HepG2 (cell line): ENCODE measurements at regions not wholly inside any gene's neighbourhood (a gene's known extent, or its start where the extent isn't known, plus 50 kb on each side); places are given as distances from the start of the nearest gene placed in this dataset.

Experiments used
- ATAC-seq: fragments of 200-7000 bp; cut with Tn5 transposase; 3 replicates; pipeline ENCODE4 v1.9.1; 2020; ENCODE audit warnings: mild to moderate bottlenecking, moderate library complexity
- BruUV-seq: library from RNA; stranded (reverse); fragments of 400-500 nt; replicated peaks from 2 replicates; lab custom pipeline; 2021; lab: Mats Ljungman, UMichigan
- CTCF ChIA-PET: fragments of 300-600 bp; formaldehyde crosslinking; extraction: SDS; loops from one replicate; lab custom pipeline; 2021; ENCODE audit warnings: low total read pairs, inconsistent platforms, low intra/inter-chr PET ratio; lab: Yijun Ruan, JAX
- POLR2A ChIA-PET: fragments of 350-600 bp; sonication (Branson Sonifier 250); formaldehyde crosslinking; loops from one replicate; lab custom pipeline; 2020; ENCODE audit warnings: antibody characterized with exemption, inconsistent platforms; lab: Yijun Ruan, JAX
- DNase-seq: peaks from one replicate; pipeline ENCODE4 v3.0.0-alpha.2; 2015; ENCODE audit warnings: low spot score
- FAIRE-seq: peaks from 3 replicates; lab custom pipeline; 2011; peaks lifted over from hg19 to GRCh38; lab: Jason Lieb, UNC
- H2AFZ ChIP-seq: one replicate; pipeline ENCODE4 v1.6.1; 2011; ENCODE audit warnings: low read length, inconsistent platforms
- H3K27ac ChIP-seq: fragments of 300-600 bp; 3 replicates; pipeline ENCODE4 v1.8.0; 2011; ENCODE audit warnings: mixed run types, mild to moderate bottlenecking, mixed read lengths, low read length, inconsistent platforms; ENCODE audit not compliant: insufficient read depth; ENCODE audit errors: extremely low read length
- H3K27me3 ChIP-seq, 2 experiments: fragments of 200-600 bp in 1 of 2; 2 replicates in 1 of 2; 3 replicates in 1 of 2; pipeline versions ENCODE4 v1.6.0 to v1.8.0; 2011; ENCODE audit warnings: low read length in 2 of 2, mild to moderate bottlenecking in 2 of 2, moderate library complexity in 2 of 2, inconsistent platforms in 1 of 2; ENCODE audit not compliant: insufficient read depth in 2 of 2, control insufficient read depth in 1 of 2
- H3K36me3 ChIP-seq, 2 experiments: fragments of 200-600 bp in 1 of 2; replicated peaks in 1 of 2; 2 replicates in 1 of 2; 3 replicates in 1 of 2; pipeline versions ENCODE4 v1.5.1 to v1.8.0; 2011; ENCODE audit warnings: low read length in 2 of 2, inconsistent platforms in 1 of 2; ENCODE audit not compliant: insufficient read depth in 2 of 2, control insufficient read depth in 1 of 2
- H3K4me1 ChIP-seq: 2 replicates; pipeline ENCODE4 v1.5.1; 2012; ENCODE audit warnings: low read length, inconsistent platforms; ENCODE audit not compliant: insufficient read depth
- H3K4me2 ChIP-seq: 2 replicates; pipeline ENCODE4 v1.6.0; 2011; ENCODE audit warnings: low read depth, low read length, inconsistent platforms
- H3K4me3 ChIP-seq, 3 experiments: fragments of 200-600 bp in 1 of 3; sonication (generic), shearing (Covaris generic) in 1 of 3; replicated peaks in 1 of 3; 2 replicates each; pipeline ENCODE4 v1.5.1; 2011 to 2016; ENCODE audit warnings: low read length in 3 of 3, inconsistent platforms in 2 of 3, low read depth in 2 of 3, mild to moderate bottlenecking in 2 of 3, control low read depth in 1 of 3, mixed read lengths in 1 of 3; ENCODE audit not compliant: insufficient read depth in 1 of 3
- H3K79me2 ChIP-seq: one replicate; pipeline ENCODE4 v1.6.1; 2011; ENCODE audit warnings: low read length, inconsistent platforms; ENCODE audit not compliant: insufficient read depth
- H3K9ac ChIP-seq: 2 replicates; pipeline ENCODE4 v1.6.0; 2011; ENCODE audit warnings: mild to moderate bottlenecking, low read depth, low read length, inconsistent platforms; ENCODE audit not compliant: insufficient read depth
- H3K9me3 ChIP-seq: 2 replicates; pipeline ENCODE4 v1.5.1; 2012; ENCODE audit warnings: mild to moderate bottlenecking, low read length
- H4K20me1 ChIP-seq: 2 replicates; pipeline ENCODE4 v1.6.0; 2011; ENCODE audit warnings: inconsistent platforms, mild to moderate bottlenecking, low read length, moderate library complexity; ENCODE audit not compliant: insufficient read depth
- ATF1 ChIP-seq: IDR thresholded peaks from 2 replicates; pipeline ENCODE4 v1.6.1; 2016; ENCODE audit warnings: mild to moderate bottlenecking, control low read depth
- BCL6 ChIP-seq: IDR thresholded peaks from 2 replicates; pipeline ENCODE4 v1.6.1; 2016; ENCODE audit warnings: missing genetic modification reagents, missing compliant biosample characterization
- EHMT2 ChIP-seq: fragments of 200-600 bp; sonication (generic); IDR thresholded peaks from 2 replicates; pipeline ENCODE4 v1.7.0; 2017; ENCODE audit warnings: antibody characterized with exemption, low read depth, low read length, borderline replicate concordance
- ERF ChIP-seq: IDR thresholded peaks from 2 replicates; pipeline ENCODE4 v1.6.1; 2018; ENCODE audit warnings: missing biosample characterization, missing genetic modification reagents
- FOXA1 ChIP-seq, 2 experiments: fragments of 450-650 bp in 1 of 2; sonication (generic) in 1 of 2; formaldehyde crosslinking in 1 of 2; IDR thresholded peaks; 2 replicates each; pipeline versions ENCODE4 v1.4.0 to v1.6.1; 2016 to 2020; ENCODE audit warnings: missing genetic modification reagents in 1 of 2
- FOXA3 ChIP-seq: IDR thresholded peaks from 2 replicates; pipeline ENCODE4 v1.6.1; 2016; ENCODE audit warnings: missing genetic modification reagents, missing compliant biosample characterization
- PHF20 ChIP-seq: sonication (generic); formaldehyde crosslinking; IDR thresholded peaks from 2 replicates; pipeline ENCODE4 v1.5.0; 2020; ENCODE audit warnings: mild to moderate bottlenecking, missing genetic modification reagents
- RXRB ChIP-seq: IDR thresholded peaks from 2 replicates; pipeline ENCODE4 v1.6.1; 2016; ENCODE audit warnings: borderline replicate concordance, missing genetic modification reagents, missing compliant biosample characterization
- TP53 ChIP-seq: sonication (generic); formaldehyde crosslinking; conservative IDR thresholded peaks from 2 replicates; pipeline ENCODE4 v1.4.0; 2020; ENCODE audit warnings: missing genetic modification reagents
- ZFP1 ChIP-seq: IDR thresholded peaks from 2 replicates; pipeline ENCODE4 v1.6.1; 2016
- ZNF207 ChIP-seq: fragments of 450-650 bp; IDR thresholded peaks from 2 replicates; pipeline ENCODE4 v1.6.1; 2016; ENCODE audit warnings: antibody characterized with exemption, borderline replicate concordance
- ZNF256 ChIP-seq: sonication (generic); formaldehyde crosslinking; conservative IDR thresholded peaks from 2 replicates; pipeline ENCODE4 v1.4.0; 2020; ENCODE audit warnings: missing genetic modification reagents
- ZNF382 ChIP-seq: sonication (generic); formaldehyde crosslinking; IDR thresholded peaks from 2 replicates; pipeline ENCODE4 v1.5.0; 2020; ENCODE audit warnings: missing genetic modification reagents, mild to moderate bottlenecking, borderline replicate concordance
- ZNF451 ChIP-seq: sonication (generic); formaldehyde crosslinking; IDR thresholded peaks from 2 replicates; pipeline ENCODE4 v1.5.0; 2020; ENCODE audit warnings: mild to moderate bottlenecking, missing genetic modification reagents
- ZNF563 ChIP-seq: sonication (generic); formaldehyde crosslinking; IDR thresholded peaks from 2 replicates; pipeline ENCODE4 v1.8.0; 2022; ENCODE audit warnings: mild to moderate bottlenecking, moderate library complexity, missing genetic modification reagents
- WGBS: methylation state at CpG from one replicate; pipeline ENCODE4 v1.1.6; 2017; ENCODE audit warnings: low lambda C conversion rate; 5-methylcytosine and 5-hydroxymethylcytosine counted together
- in situ Hi-C: cut with HindIII; loops from 2 replicates; pipeline ENCODE4 v1.10.0; 2017; ENCODE audit warnings: low pct_unique_long_range_greater_than_20kb; ENCODE audit not compliant: extremely low pct_ligation_motif_present
- intact Hi-C: fragments of 100-400 bp; cut with micrococcal nuclease; formaldehyde crosslinking; loops from one replicate; pipeline ENCODE4 v1.10.0; 2022; ENCODE audit not compliant: unreplicated experiment
- TF ChIP-seq, protein P1 (sequence below): sonication (generic); formaldehyde crosslinking; IDR thresholded peaks from 2 replicates; pipeline ENCODE4 v1.4.0; 2020; ENCODE audit warnings: missing genetic modification reagents
- TF ChIP-seq, protein P2 (sequence below): IDR thresholded peaks from 2 replicates; pipeline ENCODE4 v1.6.1; 2012; ENCODE audit warnings: low read depth, low read length, improper control_type of control experiment
- TF ChIP-seq, protein P3 (sequence below): sonication (generic); formaldehyde crosslinking; IDR thresholded peaks from 2 replicates; pipeline ENCODE4 v1.5.0; 2020; ENCODE audit warnings: missing genetic modification reagents
- TF ChIP-seq, protein P4 (sequence below): sonication (generic); formaldehyde crosslinking; IDR thresholded peaks from 2 replicates; pipeline ENCODE4 v1.5.0; 2020; ENCODE audit warnings: mild to moderate bottlenecking, missing genetic modification reagents, moderate library complexity

DNA sequence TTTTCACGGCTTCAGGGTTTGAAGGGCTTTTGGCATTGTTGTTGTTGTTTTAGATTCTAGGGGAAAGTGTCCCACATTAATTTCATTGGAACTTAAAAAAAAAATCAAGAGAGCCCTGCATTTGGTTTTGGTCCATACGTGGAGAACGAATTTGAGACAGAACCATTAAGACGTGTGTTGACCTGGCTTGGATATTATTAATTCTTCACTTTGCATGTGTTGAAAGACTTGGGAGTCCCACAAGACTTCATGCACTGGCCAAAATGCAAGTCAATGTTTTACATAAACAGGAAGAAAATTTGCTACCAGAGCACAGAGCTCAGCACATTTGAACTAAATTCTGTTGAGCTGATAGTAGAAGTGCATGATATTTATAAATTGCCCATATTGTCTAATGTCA is 761.2 kb upstream of the ACVR2A start (continued):
- TF ChIP-seq ZNF256 (CRISPR knock-in tag): no peak
- no peak for TF ChIP-seq TP53
- TF ChIP-seq PHF20: no peak
- no peak for TF ChIP-seq EHMT2
- no peak for TF ChIP-seq ZNF207
- TF ChIP-seq ZNF451: no peak

DNA sequence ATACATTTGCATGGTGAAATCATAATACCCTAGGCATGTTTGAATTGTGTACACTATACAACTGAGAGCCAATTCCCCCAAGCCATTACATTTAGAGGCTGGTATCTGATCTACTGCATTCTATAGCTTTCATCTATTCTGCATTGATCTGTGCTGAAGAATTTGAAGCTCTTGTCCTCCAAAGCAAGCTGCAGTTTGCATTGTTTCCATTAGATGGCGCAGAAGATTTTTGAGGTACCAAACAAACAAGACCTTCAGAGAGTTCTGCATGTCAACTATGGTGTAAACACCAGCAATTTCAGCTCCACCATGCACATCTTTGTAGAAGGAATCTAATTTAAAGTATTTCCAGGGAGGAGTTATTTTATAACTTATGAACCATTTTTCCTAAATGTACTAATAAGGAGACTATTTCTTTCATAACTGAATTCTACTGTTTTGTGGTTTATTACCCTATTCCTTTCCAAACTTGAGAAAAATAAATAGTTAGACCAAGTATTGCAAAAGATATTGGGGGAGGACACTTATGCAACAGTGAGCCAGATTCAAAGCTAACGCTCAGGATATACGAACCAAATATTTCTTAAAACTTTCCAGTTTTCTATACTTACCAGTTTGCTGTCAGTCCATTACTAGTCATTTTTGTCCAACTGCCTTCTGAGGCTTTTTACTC is 761.8 kb upstream of the ACVR2A start:
- H4K20me1 ChIP-seq: no peaks in the 10 kb centered on the region
- H3K9me3 ChIP-seq: no peaks in the 10 kb centered on the region
- WGBS: 2% methylated on average over 3 of the region's 3 CpGs
- FAIRE-seq (peak; percentile 99), DNase-seq (peak; percentile 78), ATAC-seq (peak; percentile 95)
- H3K4me3 ChIP-seq: no peak overlapping the region
- intact Hi-C loops: loop anchor here (1.0 kb wide), 1 partner anchor 828 kb away; no protein-coding TSS in a partner anchor
- no TSS peak for BruUV-seq
- H2AFZ ChIP-seq: no peak overlapping the region
- H3K36me3 ChIP-seq: no peaks in the 10 kb centered on the region
- H3K4me2 ChIP-seq: no peak overlapping the region
- ChIA-PET CTCF (interaction anchor here (3.0 kb wide), 1 partner anchor 828 kb away, joined by 15 read pairs; no protein-coding TSS in a partner anchor), POLR2A (interaction anchor here (0.7 kb wide), 1 partner anchor 828 kb away, joined by 3 read pairs; no protein-coding TSS in a partner anchor)
- no peaks in the 10 kb centered on the region for H3K4me1 ChIP-seq
- in situ Hi-C loops: loop anchor here (10.0 kb wide), 1 partner anchor 832 kb away; no protein-coding TSS in a partner anchor
- H3K27me3 ChIP-seq: no peaks in the 10 kb centered on the region
- H3K9ac ChIP-seq: no peak overlapping the region
- H3K79me2 ChIP-seq: no peaks in the 10 kb centered on the region
- H3K27ac ChIP-seq: no peak overlapping the region
- TF ChIP-seq ATF1 (CRISPR knock-in tag) (no peak), ZNF563 (no peak), BCL6 (CRISPR knock-in tag) (0 out of 2 replicates have a peak, but pooled peaks have one; percentile 14), FOXA3 (peak; percentile 66; the same call in 1 of the 2 replicates), ZFP1 (CRISPR knock-in tag) (no peak), RXRB (peak; percentile 40; the same call in 1 of the 2 replicates), FOXA1 (IDR thresholded peaks at IDR 0.05) (no peak), FOXA1 (CRISPR knock-in tag; IDR thresholded peaks at IDR 0.05) (peak; percentile 63), ZNF382 (CRISPR knock-in tag) (no peak), ERF (no peak)
- TF ChIP-seq, protein P1, sequence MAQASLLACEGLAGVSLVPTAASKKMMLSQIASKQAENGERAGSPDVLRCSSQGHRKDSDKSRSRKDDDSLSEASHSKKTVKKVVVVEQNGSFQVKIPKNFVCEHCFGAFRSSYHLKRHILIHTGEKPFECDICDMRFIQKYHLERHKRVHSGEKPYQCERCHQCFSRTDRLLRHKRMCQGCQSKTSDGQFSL (CRISPR knock-in tag): no peak
- TF ChIP-seq, protein P2, sequence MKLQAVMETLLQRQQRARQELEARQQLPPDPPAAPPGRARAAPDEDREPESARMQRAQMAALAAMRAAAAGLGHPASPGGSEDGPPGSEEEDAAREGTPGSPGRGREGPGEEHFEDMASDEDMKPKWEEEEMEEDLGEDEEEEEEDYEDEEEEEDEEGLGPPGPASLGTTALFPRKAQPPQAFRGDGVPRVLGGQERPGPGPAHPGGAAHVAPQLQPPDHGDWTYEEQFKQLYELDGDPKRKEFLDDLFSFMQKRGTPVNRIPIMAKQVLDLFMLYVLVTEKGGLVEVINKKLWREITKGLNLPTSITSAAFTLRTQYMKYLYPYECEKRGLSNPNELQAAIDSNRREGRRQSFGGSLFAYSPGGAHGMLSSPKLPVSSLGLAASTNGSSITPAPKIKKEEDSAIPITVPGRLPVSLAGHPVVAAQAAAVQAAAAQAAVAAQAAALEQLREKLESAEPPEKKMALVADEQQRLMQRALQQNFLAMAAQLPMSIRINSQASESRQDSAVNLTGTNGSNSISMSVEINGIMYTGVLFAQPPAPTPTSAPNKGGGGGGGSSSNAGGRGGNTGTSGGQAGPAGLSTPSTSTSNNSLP: peak; percentile 41; the same call in 1 of the 2 replicates
- TF ChIP-seq, protein P3, sequence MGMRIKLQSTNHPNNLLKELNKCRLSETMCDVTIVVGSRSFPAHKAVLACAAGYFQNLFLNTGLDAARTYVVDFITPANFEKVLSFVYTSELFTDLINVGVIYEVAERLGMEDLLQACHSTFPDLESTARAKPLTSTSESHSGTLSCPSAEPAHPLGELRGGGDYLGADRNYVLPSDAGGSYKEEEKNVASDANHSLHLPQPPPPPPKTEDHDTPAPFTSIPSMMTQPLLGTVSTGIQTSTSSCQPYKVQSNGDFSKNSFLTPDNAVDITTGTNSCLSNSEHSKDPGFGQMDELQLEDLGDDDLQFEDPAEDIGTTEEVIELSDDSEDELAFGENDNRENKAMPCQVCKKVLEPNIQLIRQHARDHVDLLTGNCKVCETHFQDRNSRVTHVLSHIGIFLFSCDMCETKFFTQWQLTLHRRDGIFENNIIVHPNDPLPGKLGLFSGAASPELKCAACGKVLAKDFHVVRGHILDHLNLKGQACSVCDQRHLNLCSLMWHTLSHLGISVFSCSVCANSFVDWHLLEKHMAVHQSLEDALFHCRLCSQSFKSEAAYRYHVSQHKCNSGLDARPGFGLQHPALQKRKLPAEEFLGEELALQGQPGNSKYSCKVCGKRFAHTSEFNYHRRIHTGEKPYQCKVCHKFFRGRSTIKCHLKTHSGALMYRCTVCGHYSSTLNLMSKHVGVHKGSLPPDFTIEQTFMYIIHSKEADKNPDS (CRISPR knock-in tag): no peak
- TF ChIP-seq, protein P4, sequence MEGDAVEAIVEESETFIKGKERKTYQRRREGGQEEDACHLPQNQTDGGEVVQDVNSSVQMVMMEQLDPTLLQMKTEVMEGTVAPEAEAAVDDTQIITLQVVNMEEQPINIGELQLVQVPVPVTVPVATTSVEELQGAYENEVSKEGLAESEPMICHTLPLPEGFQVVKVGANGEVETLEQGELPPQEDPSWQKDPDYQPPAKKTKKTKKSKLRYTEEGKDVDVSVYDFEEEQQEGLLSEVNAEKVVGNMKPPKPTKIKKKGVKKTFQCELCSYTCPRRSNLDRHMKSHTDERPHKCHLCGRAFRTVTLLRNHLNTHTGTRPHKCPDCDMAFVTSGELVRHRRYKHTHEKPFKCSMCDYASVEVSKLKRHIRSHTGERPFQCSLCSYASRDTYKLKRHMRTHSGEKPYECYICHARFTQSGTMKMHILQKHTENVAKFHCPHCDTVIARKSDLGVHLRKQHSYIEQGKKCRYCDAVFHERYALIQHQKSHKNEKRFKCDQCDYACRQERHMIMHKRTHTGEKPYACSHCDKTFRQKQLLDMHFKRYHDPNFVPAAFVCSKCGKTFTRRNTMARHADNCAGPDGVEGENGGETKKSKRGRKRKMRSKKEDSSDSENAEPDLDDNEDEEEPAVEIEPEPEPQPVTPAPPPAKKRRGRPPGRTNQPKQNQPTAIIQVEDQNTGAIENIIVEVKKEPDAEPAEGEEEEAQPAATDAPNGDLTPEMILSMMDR (CRISPR knock-in tag): peak; percentile 83
